ENCODE measurements at regions not wholly inside any gene's neighbourhood (a gene's known extent, or its start where the extent isn't known, plus 50 kb on each side); places are given as distances from the start of the nearest gene placed in this dataset.

- no peaks in the 10 kb centered on the region for H3K36me3 Mint-ChIP-seq (ENCODE audit: low read depth)
- no peak overlapping the region for H3K4me3 ChIP-seq
- no peak overlapping the region for H3K27ac Mint-ChIP-seq
- no peaks in the 10 kb centered on the region for H3K27me3 Mint-ChIP-seq (ENCODE audit: insufficient read depth, low read depth, poor library complexity)
- peaks cover 4% of the 10 kb centered on the region; the same call in 1 of the 2 replicates for H3K9me2 ChIP-seq (ENCODE audit: insufficient read depth)
- no peaks in the 10 kb centered on the region for H3K36me3 ChIP-seq (ENCODE audit: insufficient read depth)
- H3K4me3 Mint-ChIP-seq: no peak overlapping the region
- no peak overlapping the region for H3K27ac ChIP-seq (ENCODE audit: low read depth)
- H3K9me3 Mint-ChIP-seq: no peaks in the 10 kb centered on the region
- no peaks in the 10 kb centered on the region for H3K27me3 ChIP-seq (ENCODE audit: insufficient read depth)
- ATAC-seq: no peak
- H3F3A ChIP-seq (replicated peaks; ENCODE audit: low read depth): no peaks in the 10 kb centered on the region
- no peak overlapping the region for H2AFZ ChIP-seq
- no peaks in the 10 kb centered on the region for H4K20me1 ChIP-seq (replicated peaks; ENCODE audit: insufficient read depth)
- peaks cover 6% of the 10 kb centered on the region; the same call in 2 of the 3 replicates for H3K4me1 Mint-ChIP-seq
- no peak overlapping the region for H3K4me2 ChIP-seq
- H3K79me2 ChIP-seq (replicated peaks; ENCODE audit: insufficient read depth): no peaks in the 10 kb centered on the region
- peaks cover 6% of the 10 kb centered on the region; the same call in 1 of the 2 replicates for H3K4me1 ChIP-seq (ENCODE audit: insufficient read depth)
- no peak for TF ChIP-seq JUNB (IDR thresholded peaks at IDR 0.05; ENCODE audit: unreplicated experiment)
- no peak for TF ChIP-seq NANOG (IDR thresholded peaks at IDR 0.05; ENCODE audit: borderline replicate concordance)
- no peak for TF ChIP-seq EZH2phosphoT487 (IDR thresholded peaks at IDR 0.05; ENCODE audit: unreplicated experiment)
- no peak for TF ChIP-seq ZNF331 (CRISPR knock-in tag; IDR thresholded peaks at IDR 0.05; ENCODE audit: low read depth)
- no peak for TF ChIP-seq ZNF114 (CRISPR knock-in tag; IDR thresholded peaks at IDR 0.05)
- TF ChIP-seq STAT1 (IDR thresholded peaks at IDR 0.05; ENCODE audit: unreplicated experiment): no peak
- TF ChIP-seq CTCF (conservative IDR thresholded peaks at IDR 0.05; ENCODE audit: low read depth in 2 of 2): no peak
- no peak for DNase-seq (ENCODE audit: low spot score)
Measured at GRCh38 chr7:88465600-88465999, 158.9 kb upstream of the STEAP4 start.

- ATAC-seq (peak; percentile 42; the same call in 1 of the 3 replicates), DNase-seq (ENCODE audit: low spot score) (peak; percentile 10)
- no peaks in the 10 kb centered on the region for H3K27me3 ChIP-seq (ENCODE audit: insufficient read depth)
- no peaks in the 10 kb centered on the region for H3K36me3 ChIP-seq (ENCODE audit: insufficient read depth)
- H2AFZ ChIP-seq: no peak overlapping the region
- no peaks in the 10 kb centered on the region for H3F3A ChIP-seq (replicated peaks; ENCODE audit: low read depth)
- H3K27ac ChIP-seq (ENCODE audit: low read depth): no peak overlapping the region
- H3K4me3 Mint-ChIP-seq: no peak overlapping the region
- H3K9me2 ChIP-seq (ENCODE audit: insufficient read depth): peaks cover 2% of the 10 kb centered on the region; the same call in 1 of the 2 replicates
- H3K4me1 ChIP-seq (ENCODE audit: insufficient read depth): peaks cover 6% of the 10 kb centered on the region; the same call in 1 of the 2 replicates
- H4K20me1 ChIP-seq (replicated peaks; ENCODE audit: insufficient read depth): no peaks in the 10 kb centered on the region
- H3K27ac Mint-ChIP-seq: no peak overlapping the region
- no peaks in the 10 kb centered on the region for H3K79me2 ChIP-seq (replicated peaks; ENCODE audit: insufficient read depth)
- H3K4me2 ChIP-seq: no peak overlapping the region
- H3K4me3 ChIP-seq: no peak overlapping the region
- TF ChIP-seq EZH2phosphoT487 (IDR thresholded peaks at IDR 0.05; ENCODE audit: unreplicated experiment) (no peak), CTCF (conservative IDR thresholded peaks at IDR 0.05; ENCODE audit: low read depth in 2 of 2) (peak; percentile 30 to 54)
- no peaks in the 10 kb centered on the region for H3K36me3 Mint-ChIP-seq (ENCODE audit: low read depth)
- peaks cover 6% of the 10 kb centered on the region; the same call in 2 of the 3 replicates for H3K4me1 Mint-ChIP-seq
- H3K27me3 Mint-ChIP-seq (ENCODE audit: insufficient read depth, low read depth, poor library complexity): no peaks in the 10 kb centered on the region
- H3K9me3 Mint-ChIP-seq: no peaks in the 10 kb centered on the region
Measured at GRCh38 chr7:88462799-88463198, 156.1 kb upstream of the STEAP4 start.
